HEK293 (cell line): ENCODE measurements at regions not wholly inside any gene's neighbourhood (a gene's known extent, or its start where the extent isn't known, plus 50 kb on each side); places are given as distances from the start of the nearest gene placed in this dataset.

Experiments used
- CTCF ChIA-PET: fragments of 350-600 bp; formaldehyde crosslinking; extraction: SDS; loops from one replicate; lab custom pipeline; 2021; ENCODE audit warnings: antibody characterized with exemption; lab: Yijun Ruan, JAX
- POLR2A ChIA-PET: fragments of 300-600 bp; formaldehyde crosslinking; extraction: SDS; loops from one replicate; lab custom pipeline; 2020; ENCODE audit warnings: antibody characterized with exemption, inconsistent platforms; lab: Yijun Ruan, JAX
- H3K27ac ChIP-seq: fragments of 200-500 bp; sonication (Bioruptor generic); 2 replicates; pipeline ENCODE4 v1.5.1; 2014; ENCODE audit warnings: low read depth, low read length, control low read depth, inconsistent platforms; ENCODE audit errors: extremely low read depth
- H3K36me3 ChIP-seq, 2 experiments: fragments of 200-500 bp in 1 of 2; sonication (Bioruptor generic) in 1 of 2; 1 replicate in 1 of 2; 2 replicates in 1 of 2; pipeline ENCODE4 v1.5.1; 2014 to 2017; ENCODE audit warnings: inconsistent platforms in 2 of 2, low read length in 2 of 2; ENCODE audit not compliant: control insufficient read depth in 2 of 2, insufficient read depth in 1 of 2
- H3K4me1 ChIP-seq: fragments of 200-500 bp; sonication (Bioruptor generic); 2 replicates; pipeline ENCODE4 v1.5.1; 2014; ENCODE audit warnings: mild to moderate bottlenecking, low read length, inconsistent platforms; ENCODE audit not compliant: control insufficient read depth, insufficient read depth
- H3K4me3 ChIP-seq: 2 replicates; pipeline ENCODE4 v1.5.1; 2011; ENCODE audit warnings: low read depth, mild to moderate bottlenecking, control low read depth, low read length, moderate library complexity
- H3K9me3 ChIP-seq: fragments of 200-500 bp; sonication (Bioruptor generic); 2 replicates; pipeline ENCODE4 v1.5.1; 2014; ENCODE audit warnings: low read depth, low read length, inconsistent platforms; ENCODE audit not compliant: control insufficient read depth, insufficient read depth
- EGR2 ChIP-seq: fragments of 450-650 bp; formaldehyde crosslinking; IDR thresholded peaks from 2 replicates; pipeline ENCODE4 v1.5.1; 2016; ENCODE audit warnings: low read depth, missing biosample characterization, missing genetic modification characterization
- FEZF1 ChIP-seq: fragments of 450-650 bp; formaldehyde crosslinking; IDR thresholded peaks from 2 replicates; pipeline ENCODE4 v1.5.1; 2016; ENCODE audit warnings: missing biosample characterization, missing genetic modification characterization
- GLIS1 ChIP-seq: fragments of 450-650 bp; formaldehyde crosslinking; IDR thresholded peaks from 2 replicates; pipeline ENCODE4 v1.5.1; 2016; ENCODE audit warnings: missing biosample characterization, missing genetic modification characterization
- RBAK ChIP-seq: fragments of 450-650 bp; formaldehyde crosslinking; IDR thresholded peaks from 2 replicates; pipeline ENCODE4 v1.5.1; 2016; ENCODE audit warnings: missing biosample characterization, missing genetic modification characterization
- YY1 ChIP-seq: fragments of 450-650 bp; formaldehyde crosslinking; IDR thresholded peaks from 2 replicates; pipeline ENCODE4 v1.5.1; 2018; ENCODE audit warnings: missing biosample characterization, missing genetic modification characterization
- ZFHX2 ChIP-seq: fragments of 450-650 bp; formaldehyde crosslinking; conservative IDR thresholded peaks from 2 replicates; pipeline ENCODE4 v1.5.1; 2016; ENCODE audit warnings: missing biosample characterization, missing genetic modification characterization
- ZNF114 ChIP-seq: fragments of 450-650 bp; formaldehyde crosslinking; IDR thresholded peaks from 2 replicates; pipeline ENCODE4 v1.5.0; 2017; ENCODE audit warnings: missing biosample characterization, missing genetic modification characterization
- ZNF146 ChIP-seq: fragments of 450-650 bp; formaldehyde crosslinking; IDR thresholded peaks from 2 replicates; pipeline ENCODE4 v1.5.1; 2016; ENCODE audit warnings: missing biosample characterization, missing genetic modification characterization
- ZNF155 ChIP-seq: fragments of 450-650 bp; formaldehyde crosslinking; IDR thresholded peaks from 2 replicates; pipeline ENCODE4 v1.5.1; 2016; ENCODE audit warnings: missing biosample characterization, missing genetic modification characterization
- ZNF311 ChIP-seq: fragments of 450-650 bp; formaldehyde crosslinking; IDR thresholded peaks from 2 replicates; pipeline ENCODE4 v1.5.1; 2017; ENCODE audit warnings: missing biosample characterization, missing genetic modification characterization, borderline replicate concordance
- ZNF335 ChIP-seq: fragments of 450-650 bp; formaldehyde crosslinking; conservative IDR thresholded peaks from 2 replicates; pipeline ENCODE4 v1.5.1; 2016; ENCODE audit warnings: missing biosample characterization, missing genetic modification characterization
- ZNF366 ChIP-seq: fragments of 450-650 bp; formaldehyde crosslinking; conservative IDR thresholded peaks from 2 replicates; pipeline ENCODE4 v1.5.1; 2016; ENCODE audit warnings: missing biosample characterization, missing genetic modification characterization
- ZNF37A ChIP-seq: fragments of 450-650 bp; IDR thresholded peaks from 2 replicates; pipeline ENCODE4 v1.5.1; 2018; ENCODE audit warnings: missing biosample characterization, missing genetic modification characterization
- ZNF391 ChIP-seq: fragments of 450-650 bp; formaldehyde crosslinking; IDR thresholded peaks from 2 replicates; pipeline ENCODE4 v1.5.1; 2016; ENCODE audit warnings: low read depth, missing biosample characterization, missing genetic modification characterization, borderline replicate concordance
- ZNF530 ChIP-seq: fragments of 450-650 bp; formaldehyde crosslinking; IDR thresholded peaks from 2 replicates; pipeline ENCODE4 v1.5.1; 2016; ENCODE audit warnings: low read depth, missing biosample characterization, missing genetic modification characterization
- ZNF580 ChIP-seq: fragments of 450-650 bp; formaldehyde crosslinking; IDR thresholded peaks from 2 replicates; pipeline ENCODE4 v1.5.1; 2016; ENCODE audit warnings: missing biosample characterization, missing genetic modification characterization
- ZNF654 ChIP-seq: fragments of 450-650 bp; formaldehyde crosslinking; IDR thresholded peaks from 2 replicates; pipeline ENCODE4 v1.5.1; 2016; ENCODE audit warnings: low read depth, missing biosample characterization, missing genetic modification characterization
- ZNF837 ChIP-seq: fragments of 450-650 bp; formaldehyde crosslinking; IDR thresholded peaks from 2 replicates; pipeline ENCODE4 v1.5.1; 2016; ENCODE audit warnings: missing biosample characterization, missing genetic modification characterization
- TF ChIP-seq, protein P1 (sequence below): IDR thresholded peaks from 2 replicates; pipeline ENCODE4 v1.6.1; 2011; ENCODE audit warnings: mild to moderate bottlenecking, low read depth, low read length, borderline replicate concordance
- TF ChIP-seq, protein P2 (sequence below): fragments of 450-650 bp; formaldehyde crosslinking; IDR thresholded peaks from 2 replicates; pipeline ENCODE4 v1.5.1; 2016; ENCODE audit warnings: missing biosample characterization, missing genetic modification characterization
- TF ChIP-seq, protein P3 (sequence below): fragments of 450-650 bp; formaldehyde crosslinking; conservative IDR thresholded peaks from 2 replicates; pipeline ENCODE4 v1.5.1; 2016; ENCODE audit warnings: low read depth, missing biosample characterization, missing genetic modification characterization
- TF ChIP-seq, protein P4 (sequence below): fragments of 450-650 bp; formaldehyde crosslinking; IDR thresholded peaks from 2 replicates; pipeline ENCODE4 v1.5.1; 2016; ENCODE audit warnings: missing biosample characterization, missing genetic modification characterization

DNA sequence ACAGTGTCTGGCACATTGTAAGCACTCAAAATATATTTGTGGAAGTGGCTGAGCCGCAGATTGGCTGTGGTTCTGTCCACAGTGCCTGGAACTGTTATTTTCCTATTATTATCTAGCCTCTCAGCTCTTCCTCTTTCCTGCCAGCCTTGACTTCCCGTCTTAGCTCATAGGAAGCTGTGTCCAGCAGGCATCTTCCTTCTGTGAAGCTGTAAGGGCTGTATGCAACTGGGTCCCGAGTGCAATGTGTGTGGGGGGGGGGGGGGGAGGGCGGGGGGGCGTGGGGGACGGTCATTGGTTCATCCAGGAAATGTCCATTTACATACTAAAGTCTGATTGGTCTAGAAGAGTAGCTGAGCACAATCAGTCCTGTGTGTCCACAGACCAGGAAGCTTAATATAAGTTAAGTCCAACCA lies 210.7 kb downstream of the PDGFRA start:
- CTCF ChIA-PET, result interaction anchor here (1.1 to 2.8 kb wide), 4 partner anchors 13 to 121 kb away, joined by 3 to 15 read pairs (median 9); no protein-coding TSS in a partner anchor

DNA sequence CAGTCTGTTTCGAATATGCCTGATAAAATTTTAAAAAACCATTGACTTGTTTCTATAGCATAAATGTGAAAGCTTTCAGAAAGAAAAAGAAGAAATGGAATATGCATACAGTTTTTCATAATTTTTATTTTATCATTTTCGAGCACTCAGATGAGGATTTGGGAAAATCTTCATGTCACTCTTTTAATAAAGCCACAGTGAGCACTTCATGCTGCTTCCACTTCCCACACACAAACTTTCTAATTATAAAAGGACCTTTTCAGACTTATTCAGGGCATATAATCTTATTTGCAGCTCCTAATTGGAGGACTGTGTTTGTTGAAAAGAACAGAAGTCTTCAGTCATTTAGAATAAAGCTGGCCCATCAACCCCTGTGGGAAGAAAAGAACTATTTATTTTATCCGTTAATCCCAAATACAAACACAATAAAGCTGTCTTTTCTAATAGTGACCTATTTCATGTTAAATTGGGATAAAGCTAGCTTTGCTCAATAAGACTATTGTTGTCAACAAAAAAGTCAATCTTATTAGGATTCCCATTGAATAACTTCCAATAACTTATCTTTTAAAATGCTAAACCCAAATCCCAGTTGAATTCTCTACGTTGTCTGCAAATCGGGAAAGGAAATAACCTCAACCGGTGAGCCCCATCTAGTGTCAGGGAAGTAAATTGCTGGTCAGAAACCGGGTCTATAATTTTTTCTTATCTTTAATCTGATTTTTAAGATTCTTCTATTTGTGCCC lies 211.5 kb downstream of the PDGFRA start:
- H3K27ac ChIP-seq, result no peak overlapping the region

More for the DNA sequence above, 210.7 kb downstream of the PDGFRA start:
- Histone ChIP-seq H3K4me1 (no peaks in the 10 kb centered on the region), H3K27ac (no peak overlapping the region), H3K36me3 (no peaks in the 10 kb centered on the region), H3K4me3 (no peak overlapping the region), H3K9me3 (no peaks in the 10 kb centered on the region)
- POLR2A ChIA-PET, result no interaction called here
- TF ChIP-seq ZNF580 (tag by site-specific recombination) (no peak), ZNF37A (tag by site-specific recombination) (no peak), YY1 (no peak), ZNF837 (tag by site-specific recombination) (no peak)
- TF ChIP-seq, all 188 proteins: peak for 0

GRCh38 chr4:54445866-54446265 lies 211.9 kb upstream of the KIT start:
- H3K27ac ChIP-seq, result no peak overlapping the region
- TF ChIP-seq ZNF311 (tag by site-specific recombination) (no peak), GLIS1 (no peak), ZNF155 (no peak), ZNF530 (tag by site-specific recombination) (no peak), ZFHX2 (tag by site-specific recombination) (no peak), ZNF391 (tag by site-specific recombination) (no peak), EGR2 (no peak), ZNF114 (tag by site-specific recombination) (no peak), FEZF1 (tag by site-specific recombination) (no peak), ZNF366 (tag by site-specific recombination) (no peak), ZNF146 (tag by site-specific recombination) (no peak)
- TF ChIP-seq, protein P1, sequence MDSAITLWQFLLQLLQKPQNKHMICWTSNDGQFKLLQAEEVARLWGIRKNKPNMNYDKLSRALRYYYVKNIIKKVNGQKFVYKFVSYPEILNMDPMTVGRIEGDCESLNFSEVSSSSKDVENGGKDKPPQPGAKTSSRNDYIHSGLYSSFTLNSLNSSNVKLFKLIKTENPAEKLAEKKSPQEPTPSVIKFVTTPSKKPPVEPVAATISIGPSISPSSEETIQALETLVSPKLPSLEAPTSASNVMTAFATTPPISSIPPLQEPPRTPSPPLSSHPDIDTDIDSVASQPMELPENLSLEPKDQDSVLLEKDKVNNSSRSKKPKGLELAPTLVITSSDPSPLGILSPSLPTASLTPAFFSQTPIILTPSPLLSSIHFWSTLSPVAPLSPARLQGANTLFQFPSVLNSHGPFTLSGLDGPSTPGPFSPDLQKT, result no peak
- TF ChIP-seq, protein P2, sequence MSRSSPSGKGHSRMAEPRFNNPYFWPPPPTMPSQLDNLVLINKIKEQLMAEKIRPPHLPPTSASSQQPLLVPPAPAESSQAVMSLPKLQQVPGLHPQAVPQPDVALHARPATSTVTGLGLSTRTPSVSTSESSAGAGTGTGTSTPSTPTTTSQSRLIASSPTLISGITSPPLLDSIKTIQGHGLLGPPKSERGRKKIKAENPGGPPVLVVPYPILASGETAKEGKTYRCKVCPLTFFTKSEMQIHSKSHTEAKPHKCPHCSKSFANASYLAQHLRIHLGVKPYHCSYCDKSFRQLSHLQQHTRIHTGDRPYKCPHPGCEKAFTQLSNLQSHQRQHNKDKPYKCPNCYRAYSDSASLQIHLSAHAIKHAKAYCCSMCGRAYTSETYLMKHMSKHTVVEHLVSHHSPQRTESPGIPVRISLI (tag by site-specific recombination), result no peak
- TF ChIP-seq, protein P3, sequence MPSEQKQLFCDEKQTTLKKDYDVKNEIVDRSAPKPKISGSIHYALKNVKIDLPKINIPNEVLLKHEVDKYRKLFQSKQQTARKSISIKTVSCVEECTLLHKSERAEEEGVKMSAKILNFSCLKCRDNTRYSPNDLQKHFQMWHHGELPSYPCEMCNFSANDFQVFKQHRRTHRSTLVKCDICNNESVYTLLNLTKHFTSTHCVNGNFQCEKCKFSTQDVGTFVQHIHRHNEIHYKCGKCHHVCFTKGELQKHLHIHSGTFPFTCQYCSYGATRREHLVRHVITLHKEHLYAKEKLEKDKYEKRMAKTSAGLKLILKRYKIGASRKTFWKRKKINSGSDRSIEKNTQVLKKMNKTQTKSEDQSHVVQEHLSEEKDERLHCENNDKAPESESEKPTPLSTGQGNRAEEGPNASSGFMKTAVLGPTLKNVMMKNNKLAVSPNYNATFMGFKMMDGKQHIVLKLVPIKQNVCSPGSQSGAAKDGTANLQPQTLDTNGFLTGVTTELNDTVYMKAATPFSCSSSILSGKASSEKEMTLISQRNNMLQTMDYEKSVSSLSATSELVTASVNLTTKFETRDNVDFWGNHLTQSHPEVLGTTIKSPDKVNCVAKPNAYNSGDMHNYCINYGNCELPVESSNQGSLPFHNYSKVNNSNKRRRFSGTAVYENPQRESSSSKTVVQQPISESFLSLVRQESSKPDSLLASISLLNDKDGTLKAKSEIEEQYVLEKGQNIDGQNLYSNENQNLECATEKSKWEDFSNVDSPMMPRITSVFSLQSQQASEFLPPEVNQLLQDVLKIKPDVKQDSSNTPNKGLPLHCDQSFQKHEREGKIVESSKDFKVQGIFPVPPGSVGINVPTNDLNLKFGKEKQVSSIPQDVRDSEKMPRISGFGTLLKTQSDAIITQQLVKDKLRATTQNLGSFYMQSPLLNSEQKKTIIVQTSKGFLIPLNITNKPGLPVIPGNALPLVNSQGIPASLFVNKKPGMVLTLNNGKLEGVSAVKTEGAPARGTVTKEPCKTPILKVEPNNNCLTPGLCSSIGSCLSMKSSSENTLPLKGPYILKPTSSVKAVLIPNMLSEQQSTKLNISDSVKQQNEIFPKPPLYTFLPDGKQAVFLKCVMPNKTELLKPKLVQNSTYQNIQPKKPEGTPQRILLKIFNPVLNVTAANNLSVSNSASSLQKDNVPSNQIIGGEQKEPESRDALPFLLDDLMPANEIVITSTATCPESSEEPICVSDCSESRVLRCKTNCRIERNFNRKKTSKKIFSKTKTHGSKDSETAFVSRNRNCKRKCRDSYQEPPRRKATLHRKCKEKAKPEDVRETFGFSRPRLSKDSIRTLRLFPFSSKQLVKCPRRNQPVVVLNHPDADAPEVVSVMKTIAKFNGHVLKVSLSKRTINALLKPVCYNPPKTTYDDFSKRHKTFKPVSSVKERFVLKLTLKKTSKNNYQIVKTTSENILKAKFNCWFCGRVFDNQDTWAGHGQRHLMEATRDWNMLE (tag by site-specific recombination), result no peak
- TF ChIP-seq, protein P4, sequence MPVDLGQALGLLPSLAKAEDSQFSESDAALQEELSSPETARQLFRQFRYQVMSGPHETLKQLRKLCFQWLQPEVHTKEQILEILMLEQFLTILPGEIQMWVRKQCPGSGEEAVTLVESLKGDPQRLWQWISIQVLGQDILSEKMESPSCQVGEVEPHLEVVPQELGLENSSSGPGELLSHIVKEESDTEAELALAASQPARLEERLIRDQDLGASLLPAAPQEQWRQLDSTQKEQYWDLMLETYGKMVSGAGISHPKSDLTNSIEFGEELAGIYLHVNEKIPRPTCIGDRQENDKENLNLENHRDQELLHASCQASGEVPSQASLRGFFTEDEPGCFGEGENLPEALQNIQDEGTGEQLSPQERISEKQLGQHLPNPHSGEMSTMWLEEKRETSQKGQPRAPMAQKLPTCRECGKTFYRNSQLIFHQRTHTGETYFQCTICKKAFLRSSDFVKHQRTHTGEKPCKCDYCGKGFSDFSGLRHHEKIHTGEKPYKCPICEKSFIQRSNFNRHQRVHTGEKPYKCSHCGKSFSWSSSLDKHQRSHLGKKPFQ (tag by site-specific recombination), result no peak
- H3K4me1 ChIP-seq, result no peaks in the 10 kb centered on the region
- H3K4me3 ChIP-seq, result no peak overlapping the region
- H3K36me3 ChIP-seq, result no peaks in the 10 kb centered on the region
- H3K9me3 ChIP-seq, result no peaks in the 10 kb centered on the region
- CTCF ChIA-PET, result no interaction called here
- POLR2A ChIA-PET, result no interaction called here

More for the DNA sequence above, 211.5 kb downstream of the PDGFRA start:
- ChIA-PET CTCF (interaction anchor here (0.7 to 2.8 kb wide), 5 partner anchors 14 to 122 kb away, joined by 3 to 15 read pairs (median 3); no protein-coding TSS in a partner anchor), POLR2A (no interaction called here)
- H3K4me1 ChIP-seq, result no peaks in the 10 kb centered on the region
- H3K36me3 ChIP-seq, result no peaks in the 10 kb centered on the region
- TF ChIP-seq ZNF654 (tag by site-specific recombination) (peak; percentile 34), ZNF335 (tag by site-specific recombination) (peak; percentile 39; the same call in 1 of the 2 replicates), RBAK (tag by site-specific recombination) (no peak)
- no peaks in the 10 kb centered on the region for H3K9me3 ChIP-seq
- no peak overlapping the region for H3K4me3 ChIP-seq
